Uterus (tissue), 2 donors: ENCODE measurements at regions not wholly inside any gene's neighbourhood (a gene's known extent, or its start where the extent isn't known, plus 50 kb on each side); places are given as distances from the start of the nearest gene placed in this dataset.

Experiments used
- POLR2A ChIP-seq, 2 donors: fragments of 450-650 bp; IDR thresholded peaks; one replicate each; pipeline ENCODE4 v1.6.1; 2016; ENCODE audit warnings: antibody characterized with exemption in 2 of 2, mild to moderate bottlenecking in 1 of 2, moderate library complexity in 1 of 2
- TF ChIP-seq, protein P1 (sequence below), 4 experiments: fragments of 200-600 bp in 2 of 4; fragments of 450-650 bp in 2 of 4; sonication (generic) in 2 of 4; IDR thresholded peaks; one replicate each; pipeline ENCODE4 v1.5.1; 2016 to 2019; ENCODE audit warnings: antibody characterized with exemption in 4 of 4, mild to moderate bottlenecking in 2 of 4, moderate library complexity in 1 of 4

DNA sequence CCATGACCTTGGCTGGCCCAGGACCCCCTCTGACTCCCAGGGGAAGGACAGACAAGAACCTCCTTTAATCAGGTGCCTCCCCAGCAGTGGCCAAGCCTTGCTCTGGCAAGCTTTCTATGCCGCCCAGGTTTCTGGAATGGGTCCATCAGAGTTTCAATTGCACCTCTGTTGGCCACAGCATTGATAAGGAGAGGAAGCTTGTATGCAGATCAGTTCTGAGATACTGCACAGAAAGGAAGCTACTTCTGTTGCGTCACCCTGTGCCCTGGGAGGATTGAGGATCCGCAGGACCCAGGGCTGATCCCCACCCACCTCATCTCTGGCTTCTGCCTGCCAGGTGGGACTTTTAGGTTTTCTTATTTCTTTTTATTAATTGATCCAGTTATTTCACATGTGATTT, 167.2 kb downstream of the TFAP2C start:
- TF ChIP-seq, protein P1, sequence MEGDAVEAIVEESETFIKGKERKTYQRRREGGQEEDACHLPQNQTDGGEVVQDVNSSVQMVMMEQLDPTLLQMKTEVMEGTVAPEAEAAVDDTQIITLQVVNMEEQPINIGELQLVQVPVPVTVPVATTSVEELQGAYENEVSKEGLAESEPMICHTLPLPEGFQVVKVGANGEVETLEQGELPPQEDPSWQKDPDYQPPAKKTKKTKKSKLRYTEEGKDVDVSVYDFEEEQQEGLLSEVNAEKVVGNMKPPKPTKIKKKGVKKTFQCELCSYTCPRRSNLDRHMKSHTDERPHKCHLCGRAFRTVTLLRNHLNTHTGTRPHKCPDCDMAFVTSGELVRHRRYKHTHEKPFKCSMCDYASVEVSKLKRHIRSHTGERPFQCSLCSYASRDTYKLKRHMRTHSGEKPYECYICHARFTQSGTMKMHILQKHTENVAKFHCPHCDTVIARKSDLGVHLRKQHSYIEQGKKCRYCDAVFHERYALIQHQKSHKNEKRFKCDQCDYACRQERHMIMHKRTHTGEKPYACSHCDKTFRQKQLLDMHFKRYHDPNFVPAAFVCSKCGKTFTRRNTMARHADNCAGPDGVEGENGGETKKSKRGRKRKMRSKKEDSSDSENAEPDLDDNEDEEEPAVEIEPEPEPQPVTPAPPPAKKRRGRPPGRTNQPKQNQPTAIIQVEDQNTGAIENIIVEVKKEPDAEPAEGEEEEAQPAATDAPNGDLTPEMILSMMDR (IDR thresholded peaks at IDR 0.05) = no peak
- TF ChIP-seq POLR2A (IDR thresholded peaks at IDR 0.05) = no peak
